ENCODE measurements at regions not wholly inside any gene's neighbourhood (a gene's known extent, or its start where the extent isn't known, plus 50 kb on each side); places are given as distances from the start of the nearest gene placed in this dataset.

DNA sequence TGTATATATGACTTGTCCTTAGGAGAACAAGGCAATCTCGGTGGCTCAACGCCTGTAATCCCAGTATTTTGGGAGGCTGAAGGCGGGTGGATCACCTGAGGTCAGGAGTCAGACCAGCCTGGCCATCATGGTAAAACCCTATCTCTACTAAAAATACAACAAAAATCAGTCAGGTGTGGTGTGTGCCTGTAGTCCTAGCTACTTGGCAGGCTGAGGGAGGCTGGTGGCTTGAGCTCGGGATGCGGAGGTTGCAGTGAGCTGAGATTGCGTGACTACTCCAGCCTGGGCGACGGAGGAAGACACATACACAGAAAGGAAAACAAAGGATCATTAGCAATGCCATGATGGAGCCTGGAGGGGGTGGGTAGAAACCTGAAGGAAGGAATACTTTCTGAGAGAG, 166.6 kb upstream of the RREB1 start:
- TF ChIP-seq PBX3 (CRISPR knock-in tag; IDR thresholded peaks at IDR 0.05) = no peak
- no peak for TF ChIP-seq KLF8 (tag by site-specific recombination; IDR thresholded peaks at IDR 0.05)
- TF ChIP-seq, protein P1, sequence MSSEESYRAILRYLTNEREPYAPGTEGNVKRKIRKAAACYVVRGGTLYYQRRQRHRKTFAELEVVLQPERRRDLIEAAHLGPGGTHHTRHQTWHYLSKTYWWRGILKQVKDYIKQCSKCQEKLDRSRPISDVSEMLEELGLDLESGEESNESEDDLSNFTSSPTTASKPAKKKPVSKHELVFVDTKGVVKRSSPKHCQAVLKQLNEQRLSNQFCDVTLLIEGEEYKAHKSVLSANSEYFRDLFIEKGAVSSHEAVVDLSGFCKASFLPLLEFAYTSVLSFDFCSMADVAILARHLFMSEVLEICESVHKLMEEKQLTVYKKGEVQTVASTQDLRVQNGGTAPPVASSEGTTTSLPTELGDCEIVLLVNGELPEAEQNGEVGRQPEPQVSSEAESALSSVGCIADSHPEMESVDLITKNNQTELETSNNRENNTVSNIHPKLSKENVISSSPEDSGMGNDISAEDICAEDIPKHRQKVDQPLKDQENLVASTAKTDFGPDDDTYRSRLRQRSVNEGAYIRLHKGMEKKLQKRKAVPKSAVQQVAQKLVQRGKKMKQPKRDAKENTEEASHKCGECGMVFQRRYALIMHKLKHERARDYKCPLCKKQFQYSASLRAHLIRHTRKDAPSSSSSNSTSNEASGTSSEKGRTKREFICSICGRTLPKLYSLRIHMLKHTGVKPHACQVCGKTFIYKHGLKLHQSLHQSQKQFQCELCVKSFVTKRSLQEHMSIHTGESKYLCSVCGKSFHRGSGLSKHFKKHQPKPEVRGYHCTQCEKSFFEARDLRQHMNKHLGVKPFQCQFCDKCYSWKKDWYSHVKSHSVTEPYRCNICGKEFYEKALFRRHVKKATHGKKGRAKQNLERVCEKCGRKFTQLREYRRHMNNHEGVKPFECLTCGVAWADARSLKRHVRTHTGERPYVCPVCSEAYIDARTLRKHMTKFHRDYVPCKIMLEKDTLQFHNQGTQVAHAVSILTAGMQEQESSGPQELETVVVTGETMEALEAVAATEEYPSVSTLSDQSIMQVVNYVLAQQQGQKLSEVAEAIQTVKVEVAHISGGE (tag by site-specific recombination; conservative IDR thresholded peaks at IDR 0.05; ENCODE audit: low read depth) = no peak
- no peak for TF ChIP-seq ZNF785 (tag by site-specific recombination; IDR thresholded peaks at IDR 0.05)
- no peak for TF ChIP-seq CTCF (tag by site-specific recombination; IDR thresholded peaks at IDR 0.05)
- no peak for TF ChIP-seq ZNF274 (IDR thresholded peaks at IDR 0.05; ENCODE audit: low read length)
- TF ChIP-seq ZNF274 (tag by site-specific recombination; IDR thresholded peaks at IDR 0.05; ENCODE audit: borderline replicate concordance) = no peak
- no peak for TF ChIP-seq ZNF776 (tag by site-specific recombination; IDR thresholded peaks at IDR 0.05; ENCODE audit: borderline replicate concordance)
- TF ChIP-seq TSHZ1 (tag by site-specific recombination; IDR thresholded peaks at IDR 0.05; ENCODE audit: borderline replicate concordance) = no peak
- TF ChIP-seq PRDM10 (tag by site-specific recombination; IDR thresholded peaks at IDR 0.05) = no peak
- TF ChIP-seq ZNF670 (tag by site-specific recombination; IDR thresholded peaks at IDR 0.05; ENCODE audit: low read depth) = no peak
- TF ChIP-seq ZBTB10 (tag by site-specific recombination; IDR thresholded peaks at IDR 0.05) = no peak

Measured in HEK293 (cell line).